ENCODE measurements at regions not wholly inside any gene's neighbourhood (a gene's known extent, or its start where the extent isn't known, plus 50 kb on each side); places are given as distances from the start of the nearest gene placed in this dataset.

GRCh38 chr10:88063861-88064557 is 200.6 kb downstream of the PTEN start:
- no peak for TF ChIP-seq CTCF (IDR thresholded peaks at IDR 0.05; ENCODE audit: borderline replicate concordance, insufficient read depth, low read depth, low read length)
- H3K4me3 ChIP-seq (ENCODE audit: low read depth, low read length): no peak overlapping the region

GRCh38 chr10:88064608-88065382 is 201.4 kb downstream of the PTEN start:
- no peak overlapping the region for H3K4me3 ChIP-seq (ENCODE audit: low read depth, low read length)
- TF ChIP-seq CTCF (IDR thresholded peaks at IDR 0.05; ENCODE audit: borderline replicate concordance, insufficient read depth, low read depth, low read length): no peak

GRCh38 chr10:88065383-88066049 is 202.1 kb downstream of the PTEN start:
- no peak overlapping the region for H3K4me3 ChIP-seq (ENCODE audit: low read depth, low read length)
- no peak for TF ChIP-seq CTCF (IDR thresholded peaks at IDR 0.05; ENCODE audit: borderline replicate concordance, insufficient read depth, low read depth, low read length)

GRCh38 chr10:88066319-88066718 is 202.9 kb downstream of the PTEN start:
- TF ChIP-seq CTCF (IDR thresholded peaks at IDR 0.05; ENCODE audit: borderline replicate concordance, insufficient read depth, low read depth, low read length): no peak
- H3K4me3 ChIP-seq (ENCODE audit: low read depth, low read length): no peak overlapping the region

- no peak overlapping the region for H3K4me3 ChIP-seq (ENCODE audit: low read depth, low read length)
- no peak for TF ChIP-seq CTCF (IDR thresholded peaks at IDR 0.05; ENCODE audit: borderline replicate concordance, insufficient read depth, low read depth, low read length)
Measured at GRCh38 chr10:88066876-88067275, 203.5 kb downstream of the PTEN start.

- no peak overlapping the region for H3K4me3 ChIP-seq (ENCODE audit: low read depth, low read length)
- no peak for TF ChIP-seq CTCF (IDR thresholded peaks at IDR 0.05; ENCODE audit: borderline replicate concordance, insufficient read depth, low read depth, low read length)
Measured at GRCh38 chr10:88067737-88068136, 204.3 kb downstream of the PTEN start.
